AG04449 (cell line): ENCODE measurements at regions not wholly inside any gene's neighbourhood (a gene's known extent, or its start where the extent isn't known, plus 50 kb on each side); places are given as distances from the start of the nearest gene placed in this dataset.

ENCODE experiments used
- CTCF ChIA-PET: fragments of 350-600 bp; formaldehyde crosslinking; extraction: SDS; loops from one replicate; lab custom pipeline; 2021; ENCODE audit warnings: antibody characterized with exemption; lab: Yijun Ruan, JAX
- POLR2A ChIA-PET: fragments of 400-600, 350-600 bp; formaldehyde crosslinking; extraction: SDS; loops from one replicate; lab custom pipeline; 2020; ENCODE audit warnings: antibody characterized with exemption, inconsistent platforms; lab: Yijun Ruan, JAX
- DNase-seq: peaks from one replicate; pipeline ENCODE4 v3.0.0-alpha.2; 2010; ENCODE audit warnings: low read depth, low spot score
- H3K4me3 ChIP-seq: 2 replicates; pipeline ENCODE4 v1.5.1; 2011; ENCODE audit warnings: low read depth, mild to moderate bottlenecking, control low read depth, low read length
- TF ChIP-seq, protein P1 (sequence below): IDR thresholded peaks from one replicate; pipeline ENCODE4 v1.5.1; 2011; ENCODE audit warnings: mild to moderate bottlenecking, moderate library complexity, low read length, control low read depth, inconsistent platforms; ENCODE audit not compliant: insufficient read depth; ENCODE audit errors: missing control alignments

- TF ChIP-seq, protein P1, sequence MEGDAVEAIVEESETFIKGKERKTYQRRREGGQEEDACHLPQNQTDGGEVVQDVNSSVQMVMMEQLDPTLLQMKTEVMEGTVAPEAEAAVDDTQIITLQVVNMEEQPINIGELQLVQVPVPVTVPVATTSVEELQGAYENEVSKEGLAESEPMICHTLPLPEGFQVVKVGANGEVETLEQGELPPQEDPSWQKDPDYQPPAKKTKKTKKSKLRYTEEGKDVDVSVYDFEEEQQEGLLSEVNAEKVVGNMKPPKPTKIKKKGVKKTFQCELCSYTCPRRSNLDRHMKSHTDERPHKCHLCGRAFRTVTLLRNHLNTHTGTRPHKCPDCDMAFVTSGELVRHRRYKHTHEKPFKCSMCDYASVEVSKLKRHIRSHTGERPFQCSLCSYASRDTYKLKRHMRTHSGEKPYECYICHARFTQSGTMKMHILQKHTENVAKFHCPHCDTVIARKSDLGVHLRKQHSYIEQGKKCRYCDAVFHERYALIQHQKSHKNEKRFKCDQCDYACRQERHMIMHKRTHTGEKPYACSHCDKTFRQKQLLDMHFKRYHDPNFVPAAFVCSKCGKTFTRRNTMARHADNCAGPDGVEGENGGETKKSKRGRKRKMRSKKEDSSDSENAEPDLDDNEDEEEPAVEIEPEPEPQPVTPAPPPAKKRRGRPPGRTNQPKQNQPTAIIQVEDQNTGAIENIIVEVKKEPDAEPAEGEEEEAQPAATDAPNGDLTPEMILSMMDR: no peak
- DNase-seq: no peak
- no peak overlapping the region for H3K4me3 ChIP-seq
- POLR2A ChIA-PET: no interaction called here
- CTCF ChIA-PET: no interaction called here
Observed at GRCh38 chr12:90250766-90251165, 542.1 kb upstream of the ATP2B1 start.

DNA sequence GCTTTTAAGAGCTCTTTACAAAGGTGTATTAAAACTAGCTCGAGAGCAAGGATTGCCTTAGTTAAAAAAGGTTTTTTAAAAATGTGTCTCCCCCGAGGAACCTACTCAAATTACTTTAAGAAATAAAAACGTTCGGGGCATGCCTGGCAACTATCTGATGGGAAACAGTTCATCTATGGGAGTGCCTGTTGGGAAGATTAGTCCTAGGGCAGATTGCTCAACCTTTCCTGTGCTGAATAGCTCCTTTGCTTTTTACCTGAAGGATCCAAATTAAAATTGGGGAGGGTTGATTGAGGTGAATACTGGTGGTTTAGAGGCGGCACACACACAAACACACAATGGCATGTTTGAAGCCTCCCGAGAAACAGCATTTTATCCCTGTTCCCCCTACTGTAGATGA, 541.4 kb upstream of the ATP2B1 start:
- no peak for DNase-seq
- TF ChIP-seq, protein P1: no peak
- ChIA-PET CTCF (no interaction called here), POLR2A (no interaction called here)
- no peak overlapping the region for H3K4me3 ChIP-seq

DNA sequence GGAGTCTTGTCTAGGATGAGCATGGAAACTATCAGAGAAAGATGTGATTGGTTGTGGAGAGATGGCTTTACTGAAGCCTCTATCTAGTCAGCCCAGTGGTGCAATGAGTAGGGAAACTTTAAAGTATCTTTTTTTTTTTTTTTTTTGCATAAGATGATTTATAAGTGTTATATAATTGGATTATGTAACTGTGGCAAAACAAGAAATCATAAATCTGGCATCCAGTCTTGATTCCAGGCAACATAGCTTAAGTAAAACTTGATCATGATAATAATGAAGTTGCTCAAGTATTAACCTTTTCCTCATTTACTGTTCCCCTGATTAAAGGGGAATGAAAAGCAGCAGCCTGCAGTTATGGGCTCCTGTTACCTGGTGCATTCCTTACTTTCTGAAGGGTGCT, 538.0 kb upstream of the ATP2B1 start:
- H3K4me3 ChIP-seq: no peak overlapping the region
- CTCF ChIA-PET: no interaction called here
- POLR2A ChIA-PET: no interaction called here
- TF ChIP-seq, protein P1: no peak
- no peak for DNase-seq

DNA sequence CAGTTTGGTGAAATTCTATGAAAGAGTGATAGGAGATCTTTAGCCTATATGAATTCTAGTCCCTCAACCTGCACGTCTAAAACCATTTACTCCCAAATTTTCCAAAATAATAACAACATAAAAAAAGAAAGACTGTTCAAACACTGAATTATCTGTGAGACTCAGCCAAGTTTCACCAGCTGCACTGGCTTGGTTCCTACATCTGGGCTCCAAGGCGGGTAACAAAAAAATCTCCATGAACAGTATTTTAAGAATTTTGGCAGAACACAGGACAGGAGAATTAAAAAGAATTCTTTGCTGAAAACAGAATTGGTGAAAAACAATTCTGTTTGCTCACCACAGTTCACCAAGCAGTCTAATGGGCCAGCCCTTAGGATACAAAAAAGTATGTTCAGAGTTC, 536.8 kb upstream of the ATP2B1 start:
- no peak overlapping the region for H3K4me3 ChIP-seq
- ChIA-PET CTCF (no interaction called here), POLR2A (no interaction called here)
- no peak for DNase-seq
- TF ChIP-seq, protein P1: no peak

- TF ChIP-seq, protein P1: no peak
- no peak for DNase-seq
- ChIA-PET CTCF (interaction anchor here (1.1 kb wide), 1 partner anchor 9 kb away, joined by 3 read pairs; no protein-coding TSS in a partner anchor), POLR2A (no interaction called here)
- H3K4me3 ChIP-seq: no peak overlapping the region
Observed at GRCh38 chr12:90244232-90244631, 535.6 kb upstream of the ATP2B1 start.

GRCh38 chr12:90243211-90243610, 534.6 kb upstream of the ATP2B1 start:
- no peak for DNase-seq
- TF ChIP-seq, protein P1: no peak
- ChIA-PET POLR2A (no interaction called here), CTCF (interaction anchor here (1.1 kb wide), 1 partner anchor 10 kb away, joined by 3 read pairs; no protein-coding TSS in a partner anchor)
- no peak overlapping the region for H3K4me3 ChIP-seq
